ENCODE measurements at regions not wholly inside any gene's neighbourhood (a gene's known extent, or its start where the extent isn't known, plus 50 kb on each side); places are given as distances from the start of the nearest gene placed in this dataset.
"Not testable (repeated sequence)": the region's sequence is repeated elsewhere in the genome, so short reads cannot be mapped to it uniquely, and the experiment has no call there.

GRCh38 chr6:28794175-28795002, 129.4 kb downstream of the TRIM27 start:
- ChIA-PET POLR2A (no interaction called here), CTCF (no interaction called here)
- Mint-ChIP-seq H3K4me1 (peaks cover 5% of the 10 kb centered on the region), H3K27ac (no peak overlapping the region), H3K4me3 (no peak overlapping the region), H3K9me3 (peaks cover 7% of the 10 kb centered on the region), H3K36me3 (ENCODE audit: low read depth) (no peaks in the 10 kb centered on the region), H3K27me3 (peaks cover 73% of the 10 kb centered on the region)
- no peak for TF ChIP-seq CTCF (IDR thresholded peaks at IDR 0.05)
- ATAC-seq (ENCODE audit: low read depth), result no peak
- no peak for DNase-seq
- intact Hi-C loops (cut with micrococcal nuclease), result no loop called here

- intact Hi-C loops (cut with micrococcal nuclease), result loop anchor here (10.0 kb wide), 1 partner anchor 66 kb away; no protein-coding TSS in a partner anchor
- H3K27ac Mint-ChIP-seq; H3K36me3 Mint-ChIP-seq (ENCODE audit: low read depth); CTCF ChIA-PET; H3K9me3 Mint-ChIP-seq; ATAC-seq (ENCODE audit: low read depth); H3K4me1 Mint-ChIP-seq; DNase-seq; POLR2A ChIA-PET; H3K4me3 Mint-ChIP-seq: not testable (repeated sequence)
- peaks cover 60% of the 10 kb centered on the region for H3K27me3 Mint-ChIP-seq
Observed at GRCh38 chr6:28800647-28801046, 123.1 kb downstream of the TRIM27 start.

- intact Hi-C loops (cut with micrococcal nuclease), result loop anchor here (10.0 kb wide), 1 partner anchor 68 kb away; no protein-coding TSS in a partner anchor
- ATAC-seq (ENCODE audit: low read depth) (no peak), DNase-seq (no peak)
- Mint-ChIP-seq H3K4me3 (no peak overlapping the region), H3K27ac (no peak overlapping the region), H3K9me3 (no peaks in the 10 kb centered on the region), H3K36me3 (ENCODE audit: low read depth) (no peaks in the 10 kb centered on the region), H3K27me3 (peaks cover 55% of the 10 kb centered on the region), H3K4me1 (no peaks in the 10 kb centered on the region)
- POLR2A ChIA-PET, result no interaction called here
- TF ChIP-seq CTCF (IDR thresholded peaks at IDR 0.05), result no peak
- CTCF ChIA-PET, result no interaction called here
Observed at GRCh38 chr6:28802417-28803336, 121.1 kb downstream of the TRIM27 start.

GRCh38 chr6:28803337-28803709, 120.5 kb downstream of the TRIM27 start:
- Mint-ChIP-seq H3K27me3 (peaks cover 57% of the 10 kb centered on the region), H3K36me3 (ENCODE audit: low read depth) (no peaks in the 10 kb centered on the region), H3K4me1 (no peaks in the 10 kb centered on the region), H3K27ac (no peak overlapping the region), H3K9me3 (no peaks in the 10 kb centered on the region), H3K4me3 (no peak overlapping the region)
- ATAC-seq (ENCODE audit: low read depth) (no peak), DNase-seq (no peak)
- no peak for TF ChIP-seq CTCF (IDR thresholded peaks at IDR 0.05)
- CTCF ChIA-PET, result no interaction called here
- intact Hi-C loops (cut with micrococcal nuclease), result loop anchor here (10.0 kb wide), 1 partner anchor 69 kb away; no protein-coding TSS in a partner anchor
- POLR2A ChIA-PET, result no interaction called here

GRCh38 chr6:28807682-28808280, 116.0 kb downstream of the TRIM27 start:
- no peak for DNase-seq

More at GRCh38 chr6:28807682-28808280, 116.0 kb downstream of the TRIM27 start:
- Mint-ChIP-seq H3K4me1 (peaks cover 3% of the 10 kb centered on the region), H3K4me3 (no peak overlapping the region), H3K36me3 (ENCODE audit: low read depth) (no peaks in the 10 kb centered on the region), H3K27ac (no peak overlapping the region), H3K9me3 (peaks cover 5% of the 10 kb centered on the region), H3K27me3 (peaks cover 72% of the 10 kb centered on the region)
- ChIA-PET POLR2A (no interaction called here), CTCF (interaction anchor here (0.6 kb wide), 1 partner anchor 12 kb away, joined by 3 read pairs; no protein-coding TSS in a partner anchor)
- ATAC-seq (ENCODE audit: low read depth), result no peak
- intact Hi-C loops (cut with micrococcal nuclease), result loop anchor here (10.0 kb wide), 1 partner anchor 73 kb away; no protein-coding TSS in a partner anchor
- no peak for TF ChIP-seq CTCF (IDR thresholded peaks at IDR 0.05)

Data from activated B cell treated with CpG ODN at 0.5 μM for 24 hours (primary cell).